Hepatocyte (in vitro differentiated cells): ENCODE measurements at regions not wholly inside any gene's neighbourhood (a gene's known extent, or its start where the extent isn't known, plus 50 kb on each side); places are given as distances from the start of the nearest gene placed in this dataset.

Source experiments
- DNase-seq: peaks from one replicate; pipeline ENCODE4 v3.0.0-alpha.2; 2016; ENCODE audit warnings: low spot score
- H2AFZ ChIP-seq: fragments of 200-600 bp; sonication (generic); 2 replicates; pipeline ENCODE4 v1.6.0; 2016; ENCODE audit warnings: antibody characterized with exemption, mild to moderate bottlenecking
- H3K27ac ChIP-seq: fragments of 200-600 bp; sonication (generic); 2 replicates; pipeline ENCODE4 v1.5.1; 2016; ENCODE audit warnings: mild to moderate bottlenecking
- H3K27me3 ChIP-seq: fragments of 200-600 bp; sonication (generic); 2 replicates; pipeline ENCODE4 v1.6.1; 2016
- H3K36me3 ChIP-seq: fragments of 200-600 bp; sonication (generic); replicated peaks from 2 replicates; pipeline ENCODE4 v1.5.1; 2016; ENCODE audit warnings: low read depth; ENCODE audit not compliant: insufficient read depth
- H3K4me1 ChIP-seq: fragments of 200-600 bp; sonication (generic); 2 replicates; pipeline ENCODE4 v1.5.1; 2016; ENCODE audit warnings: mild to moderate bottlenecking, moderate library complexity; ENCODE audit not compliant: insufficient read depth
- H3K4me2 ChIP-seq: fragments of 200-600 bp; sonication (generic); 2 replicates; pipeline ENCODE4 v1.6.0; 2016
- H3K4me3 ChIP-seq: fragments of 200-600 bp; sonication (generic); 2 replicates; pipeline ENCODE4 v1.5.1; 2016; ENCODE audit warnings: mild to moderate bottlenecking
- H3K79me2 ChIP-seq: fragments of 200-600 bp; sonication (generic); 2 replicates; pipeline ENCODE4 v1.6.0; 2017; ENCODE audit warnings: mild to moderate bottlenecking
- H3K9me2 ChIP-seq: fragments of 200-600 bp; sonication (generic); replicated peaks from 2 replicates; pipeline ENCODE4 v1.6.0; 2017; ENCODE audit warnings: mild to moderate bottlenecking; ENCODE audit not compliant: insufficient read depth
- H3K9me3 ChIP-seq: fragments of 200-600 bp; sonication (generic); 2 replicates; pipeline ENCODE4 v1.5.1; 2016; ENCODE audit warnings: low read depth, mild to moderate bottlenecking
- H4K20me1 ChIP-seq: fragments of 200-600 bp; sonication (generic); 2 replicates; pipeline ENCODE4 v1.6.0; 2016; ENCODE audit warnings: mild to moderate bottlenecking; ENCODE audit not compliant: insufficient read depth, poor library complexity, severe bottlenecking
- CTCF ChIP-seq: fragments of 200-600 bp; sonication (generic); IDR thresholded peaks from 2 replicates; pipeline ENCODE4 v1.5.1; 2016; ENCODE audit warnings: antibody characterized with exemption, mild to moderate bottlenecking; ENCODE audit not compliant: poor library complexity
- EZH2 ChIP-seq: fragments of 200-600 bp; sonication (generic); IDR thresholded peaks from 2 replicates; pipeline ENCODE4 v1.6.1; 2016; ENCODE audit warnings: antibody characterized with exemption, mild to moderate bottlenecking, borderline replicate concordance
- EZH2phosphoT487 ChIP-seq: fragments of 200-600 bp; sonication (generic); IDR thresholded peaks from one replicate; pipeline ENCODE4 v1.6.1; 2018; ENCODE audit warnings: antibody characterized with exemption, mild to moderate bottlenecking, low read depth, moderate library complexity; ENCODE audit not compliant: unreplicated experiment, severe bottlenecking
- WGBS: methylation state at CpG from one replicate; pipeline ENCODE4 v1.1.6; 2016; ENCODE audit warnings: low lambda C conversion rate; ENCODE audit errors: missing lambda C conversion rate; 5-methylcytosine and 5-hydroxymethylcytosine counted together

- Histone ChIP-seq H3K4me2 (no peak overlapping the region), H2AFZ (no peak overlapping the region), H3K27me3 (no peaks in the 10 kb centered on the region), H3K27ac (peak overlapping the region; percentile 62), H3K79me2 (no peaks in the 10 kb centered on the region), H3K36me3 (no peaks in the 10 kb centered on the region), H4K20me1 (no peaks in the 10 kb centered on the region), H3K9me3 (no peaks in the 10 kb centered on the region), H3K4me1 (peaks cover 5% of the 10 kb centered on the region), H3K4me3 (no peak overlapping the region), H3K9me2 (no peaks in the 10 kb centered on the region)
- 81% methylated on average over 5 of the region's 5 CpGs for WGBS
- no peak for TF ChIP-seq EZH2phosphoT487
- no peak for TF ChIP-seq CTCF
- no peak for TF ChIP-seq EZH2
- DNase-seq = no peak
These were observed 515.2 kb downstream of the ZNF608 start for GRCh38 chr5:124231230-124231629.

GRCh38 chr5:124230456-124230855 lies 516.0 kb downstream of the ZNF608 start:
- H3K27ac ChIP-seq = no peak overlapping the region
- WGBS = 93% methylated on average over 7 of the region's 7 CpGs
- H4K20me1 ChIP-seq = no peaks in the 10 kb centered on the region
- TF ChIP-seq EZH2phosphoT487 = no peak
- TF ChIP-seq CTCF = no peak
- TF ChIP-seq EZH2 = no peak
- H3K36me3 ChIP-seq = no peaks in the 10 kb centered on the region
- H2AFZ ChIP-seq = no peak overlapping the region
- no peaks in the 10 kb centered on the region for H3K79me2 ChIP-seq
- no peak overlapping the region for H3K4me3 ChIP-seq
- no peaks in the 10 kb centered on the region for H3K9me3 ChIP-seq
- peaks cover 5% of the 10 kb centered on the region for H3K4me1 ChIP-seq
- DNase-seq = no peak
- H3K27me3 ChIP-seq = no peaks in the 10 kb centered on the region
- H3K9me2 ChIP-seq = no peaks in the 10 kb centered on the region
- no peak overlapping the region for H3K4me2 ChIP-seq

- WGBS = 96% methylated on average over 3 of the region's 3 CpGs
- Histone ChIP-seq H3K9me2 (no peaks in the 10 kb centered on the region), H3K4me1 (peaks cover 5% of the 10 kb centered on the region), H3K36me3 (no peaks in the 10 kb centered on the region), H3K9me3 (no peaks in the 10 kb centered on the region), H3K27me3 (no peaks in the 10 kb centered on the region), H2AFZ (no peak overlapping the region), H3K4me2 (no peak overlapping the region), H3K4me3 (no peak overlapping the region), H4K20me1 (no peaks in the 10 kb centered on the region), H3K27ac (no peak overlapping the region), H3K79me2 (no peaks in the 10 kb centered on the region)
- no peak for DNase-seq
- TF ChIP-seq CTCF (no peak), EZH2phosphoT487 (no peak), EZH2 (no peak)
These were observed 517.1 kb downstream of the ZNF608 start for GRCh38 chr5:124229352-124229751.

GRCh38 chr5:124227914-124228313 lies 518.5 kb downstream of the ZNF608 start:
- TF ChIP-seq EZH2phosphoT487 (no peak), CTCF (no peak), EZH2 (no peak)
- DNase-seq = no peak
- no peaks in the 10 kb centered on the region for H3K27me3 ChIP-seq
- no peaks in the 10 kb centered on the region for H3K36me3 ChIP-seq
- no peak overlapping the region for H3K4me3 ChIP-seq
- no peak overlapping the region for H3K4me2 ChIP-seq
- no peaks in the 10 kb centered on the region for H3K79me2 ChIP-seq
- H3K27ac ChIP-seq = no peak overlapping the region
- H3K9me2 ChIP-seq = no peaks in the 10 kb centered on the region
- H4K20me1 ChIP-seq = no peaks in the 10 kb centered on the region
- H3K9me3 ChIP-seq = no peaks in the 10 kb centered on the region
- no peak overlapping the region for H2AFZ ChIP-seq
- peaks cover 5% of the 10 kb centered on the region for H3K4me1 ChIP-seq
